MM.1S (cell line): ENCODE measurements at regions not wholly inside any gene's neighbourhood (a gene's known extent, or its start where the extent isn't known, plus 50 kb on each side); places are given as distances from the start of the nearest gene placed in this dataset.

Experiments used
- DNase-seq: peaks from one replicate; pipeline ENCODE4 v3.0.0-alpha.2; 2015
- H2AFZ ChIP-seq: fragments of 300-600 bp; sonication (generic); 2 replicates; pipeline ENCODE4 v1.6.0; 2016; ENCODE audit warnings: antibody characterized with exemption, low read length
- H3F3A ChIP-seq: fragments of 300-600 bp; sonication (generic); 2 replicates; pipeline ENCODE4 v1.6.1; 2016; ENCODE audit warnings: mild to moderate bottlenecking, antibody characterized with exemption, low read length, moderate library complexity, mixed read lengths; ENCODE audit not compliant: insufficient read depth
- H3K27ac ChIP-seq: fragments of 300-600 bp; sonication (generic); 2 replicates; pipeline ENCODE4 v1.5.1; 2016; ENCODE audit warnings: mild to moderate bottlenecking, low read length
- H3K27me3 ChIP-seq: fragments of 300-600 bp; sonication (generic); replicated peaks from 2 replicates; pipeline ENCODE4 v1.6.0; 2016; ENCODE audit warnings: low read length; ENCODE audit not compliant: insufficient read depth
- H3K36me3 ChIP-seq: fragments of 300-600 bp; sonication (generic); replicated peaks from 2 replicates; pipeline ENCODE4 v1.6.1; 2016; ENCODE audit warnings: mild to moderate bottlenecking, low read length, mixed read lengths; ENCODE audit not compliant: insufficient read depth
- H3K4me1 ChIP-seq: fragments of 300-600 bp; sonication (generic); 2 replicates; pipeline ENCODE4 v1.6.1; 2016; ENCODE audit warnings: low read length, mixed read lengths
- H3K4me2 ChIP-seq: fragments of 300-600 bp; sonication (generic); 2 replicates; pipeline ENCODE4 v1.6.0; 2016; ENCODE audit warnings: low read depth, low read length
- H3K4me3 ChIP-seq: fragments of 300-600 bp; sonication (generic); 2 replicates; pipeline ENCODE4 v1.5.1; 2016; ENCODE audit warnings: low read length, mixed read lengths
- H3K79me2 ChIP-seq: fragments of 300-600 bp; sonication (generic); 2 replicates; pipeline ENCODE4 v1.6.1; 2016; ENCODE audit warnings: mixed run types, low read length, mixed read lengths
- H3K9ac ChIP-seq: fragments of 300-600 bp; sonication (generic); 2 replicates; pipeline ENCODE4 v1.6.1; 2016; ENCODE audit warnings: low read length, mixed read lengths
- H3K9me2 ChIP-seq: fragments of 300-600 bp; sonication (generic); replicated peaks from 2 replicates; pipeline ENCODE4 v1.6.1; 2016; ENCODE audit warnings: mild to moderate bottlenecking, low read length, mixed read lengths; ENCODE audit not compliant: insufficient read depth
- H3K9me3 ChIP-seq: fragments of 300-600 bp; sonication (generic); replicated peaks from 2 replicates; pipeline ENCODE4 v1.6.1; 2016; ENCODE audit warnings: mild to moderate bottlenecking, low read length, mixed read lengths; ENCODE audit not compliant: insufficient read depth
- H4K20me1 ChIP-seq: fragments of 300-600 bp; sonication (generic); 2 replicates; pipeline ENCODE4 v1.6.1; 2016; ENCODE audit warnings: mild to moderate bottlenecking, low read length, moderate library complexity, mixed read lengths; ENCODE audit not compliant: insufficient read depth
- EZH2 ChIP-seq: fragments of 300-600 bp; sonication (generic); optimal IDR thresholded peaks from 2 replicates; pipeline ENCODE3; 2017; ENCODE audit warnings: low read depth, mild to moderate bottlenecking, antibody characterized with exemption, low read length, mixed read lengths
- EZH2phosphoT487 ChIP-seq: fragments of 300-600 bp; sonication (generic); IDR thresholded peaks from 2 replicates; pipeline ENCODE4 v1.6.1; 2018; ENCODE audit warnings: antibody characterized with exemption, low read length
- TF ChIP-seq, protein P1 (sequence below): fragments of 300-600 bp; sonication (generic); IDR thresholded peaks from 2 replicates; pipeline ENCODE4 v1.5.1; 2016; ENCODE audit warnings: antibody characterized with exemption, low read length, mixed read lengths

DNA sequence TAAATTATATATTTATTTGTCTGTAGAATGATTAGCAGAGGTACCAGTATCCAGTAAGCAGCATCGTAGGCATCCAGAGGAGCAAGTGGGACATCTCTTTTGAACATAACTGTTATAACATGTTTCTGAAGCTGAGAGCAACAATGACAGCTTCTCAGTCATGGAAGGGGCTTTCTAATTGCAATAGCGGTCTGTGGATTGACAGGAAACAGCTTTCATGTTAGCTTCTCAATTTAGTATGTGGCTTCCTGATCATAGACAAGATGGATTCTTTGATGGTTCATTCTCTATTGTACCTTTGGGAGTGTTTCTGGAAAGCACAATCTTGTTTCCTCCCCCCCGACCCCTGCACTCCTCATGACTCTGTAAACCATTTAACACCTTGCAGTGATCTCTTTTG lies 434.6 kb upstream of the GNPDA2 start:
- Histone ChIP-seq H3F3A (no peaks in the 10 kb centered on the region), H4K20me1 (no peaks in the 10 kb centered on the region), H3K4me3 (no peak overlapping the region), H3K9ac (no peak overlapping the region), H3K9me3 (no peaks in the 10 kb centered on the region), H3K27me3 (no peaks in the 10 kb centered on the region), H2AFZ (no peak overlapping the region), H3K79me2 (no peaks in the 10 kb centered on the region), H3K27ac (no peak overlapping the region), H3K9me2 (no peaks in the 10 kb centered on the region), H3K4me1 (no peaks in the 10 kb centered on the region), H3K36me3 (no peaks in the 10 kb centered on the region), H3K4me2 (no peak overlapping the region)
- TF ChIP-seq, protein P1, sequence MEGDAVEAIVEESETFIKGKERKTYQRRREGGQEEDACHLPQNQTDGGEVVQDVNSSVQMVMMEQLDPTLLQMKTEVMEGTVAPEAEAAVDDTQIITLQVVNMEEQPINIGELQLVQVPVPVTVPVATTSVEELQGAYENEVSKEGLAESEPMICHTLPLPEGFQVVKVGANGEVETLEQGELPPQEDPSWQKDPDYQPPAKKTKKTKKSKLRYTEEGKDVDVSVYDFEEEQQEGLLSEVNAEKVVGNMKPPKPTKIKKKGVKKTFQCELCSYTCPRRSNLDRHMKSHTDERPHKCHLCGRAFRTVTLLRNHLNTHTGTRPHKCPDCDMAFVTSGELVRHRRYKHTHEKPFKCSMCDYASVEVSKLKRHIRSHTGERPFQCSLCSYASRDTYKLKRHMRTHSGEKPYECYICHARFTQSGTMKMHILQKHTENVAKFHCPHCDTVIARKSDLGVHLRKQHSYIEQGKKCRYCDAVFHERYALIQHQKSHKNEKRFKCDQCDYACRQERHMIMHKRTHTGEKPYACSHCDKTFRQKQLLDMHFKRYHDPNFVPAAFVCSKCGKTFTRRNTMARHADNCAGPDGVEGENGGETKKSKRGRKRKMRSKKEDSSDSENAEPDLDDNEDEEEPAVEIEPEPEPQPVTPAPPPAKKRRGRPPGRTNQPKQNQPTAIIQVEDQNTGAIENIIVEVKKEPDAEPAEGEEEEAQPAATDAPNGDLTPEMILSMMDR = no peak
- no peak for TF ChIP-seq EZH2
- DNase-seq = no peak

- no peak for DNase-seq
- Histone ChIP-seq H3K4me1 (no peaks in the 10 kb centered on the region), H3K9me3 (no peaks in the 10 kb centered on the region), H3K36me3 (no peaks in the 10 kb centered on the region), H3K27ac (no peak overlapping the region), H3K27me3 (no peaks in the 10 kb centered on the region), H3K4me3 (no peak overlapping the region), H4K20me1 (no peaks in the 10 kb centered on the region), H3K79me2 (no peaks in the 10 kb centered on the region), H3K4me2 (no peak overlapping the region), H2AFZ (no peak overlapping the region), H3F3A (no peaks in the 10 kb centered on the region), H3K9me2 (no peaks in the 10 kb centered on the region), H3K9ac (no peak overlapping the region)
- no peak for TF ChIP-seq EZH2phosphoT487
- no peak for TF ChIP-seq EZH2
- TF ChIP-seq, protein P1 = no peak
Measured at GRCh38 chr4:45155081-45155777, 428.9 kb upstream of the GNPDA2 start.

- Histone ChIP-seq H3K27me3 (no peaks in the 10 kb centered on the region), H3K4me1 (no peaks in the 10 kb centered on the region), H4K20me1 (no peaks in the 10 kb centered on the region), H3K9ac (no peak overlapping the region), H3K36me3 (no peaks in the 10 kb centered on the region), H2AFZ (no peak overlapping the region), H3K27ac (no peak overlapping the region), H3K9me3 (no peaks in the 10 kb centered on the region), H3K4me3 (no peak overlapping the region), H3K9me2 (no peaks in the 10 kb centered on the region), H3K79me2 (no peaks in the 10 kb centered on the region), H3F3A (no peaks in the 10 kb centered on the region), H3K4me2 (no peak overlapping the region)
- no peak for DNase-seq
- TF ChIP-seq EZH2 = no peak
- TF ChIP-seq, protein P1 = no peak
- TF ChIP-seq EZH2phosphoT487 = no peak
Measured at GRCh38 chr4:45147866-45148265, 421.5 kb upstream of the GNPDA2 start.
